ENCODE measurements at regions not wholly inside any gene's neighbourhood (a gene's known extent, or its start where the extent isn't known, plus 50 kb on each side); places are given as distances from the start of the nearest gene placed in this dataset.
A peak's percentile ranks its signal among the peaks of the same experiment; 100 is the strongest.
"Not testable (repeated sequence)": the region's sequence is repeated elsewhere in the genome, so short reads cannot be mapped to it uniquely, and the experiment has no call there.

GRCh38 chr5:13346401-13346800 lies 598.1 kb downstream of the DNAH5 start:
- no peak for DNase-seq (ENCODE audit: low read depth, low spot score)

- DNase-seq (ENCODE audit: low read depth, low spot score) = no peak
These were observed 605.4 kb downstream of the DNAH5 start for GRCh38 chr5:13339093-13339492.

GRCh38 chr5:13335026-13335425 lies 609.5 kb downstream of the DNAH5 start:
- DNase-seq (ENCODE audit: low read depth, low spot score) = not testable (repeated sequence)

- DNase-seq (ENCODE audit: low read depth, low spot score) = no peak
These were observed 612.9 kb downstream of the DNAH5 start for GRCh38 chr5:13331585-13331984.

GRCh38 chr5:13328316-13328715 lies 616.2 kb downstream of the DNAH5 start:
- DNase-seq (ENCODE audit: low read depth, low spot score) = peak; percentile 22

GRCh38 chr5:13325765-13326164 lies 618.7 kb downstream of the DNAH5 start:
- peak; percentile 46 for DNase-seq (ENCODE audit: low read depth, low spot score)

- DNase-seq (ENCODE audit: low read depth, low spot score) = no peak
These were observed 621.7 kb downstream of the DNAH5 start for GRCh38 chr5:13322769-13323168.

- no peak for DNase-seq (ENCODE audit: low read depth, low spot score)
These were observed 626.8 kb downstream of the DNAH5 start for GRCh38 chr5:13317654-13318053.

- DNase-seq (ENCODE audit: low read depth, low spot score) = peak; percentile 74
These were observed 628.3 kb downstream of the DNAH5 start for GRCh38 chr5:13316176-13316575.

GRCh38 chr5:13307480-13307879 lies 637.0 kb downstream of the DNAH5 start:
- DNase-seq (ENCODE audit: low read depth, low spot score) = no peak

GRCh38 chr5:13303445-13303844 lies 641.0 kb downstream of the DNAH5 start:
- no peak for DNase-seq (ENCODE audit: low read depth, low spot score)

GRCh38 chr5:13278811-13279210 lies 665.7 kb downstream of the DNAH5 start:
- DNase-seq (ENCODE audit: low read depth, low spot score) = peak; percentile 44

GRCh38 chr5:13278148-13278547 lies 666.3 kb downstream of the DNAH5 start:
- DNase-seq (ENCODE audit: low read depth, low spot score) = no peak

GRCh38 chr5:13276156-13276555 lies 668.3 kb downstream of the DNAH5 start:
- DNase-seq (ENCODE audit: low read depth, low spot score) = no peak

GRCh38 chr5:13263701-13264100 lies 680.8 kb downstream of the DNAH5 start:
- no peak for DNase-seq (ENCODE audit: low read depth, low spot score)

- DNase-seq (ENCODE audit: low read depth, low spot score) = no peak
These were observed 691.4 kb downstream of the DNAH5 start for GRCh38 chr5:13253111-13253510.

GRCh38 chr5:13252699-13253098 lies 691.8 kb downstream of the DNAH5 start:
- no peak for DNase-seq (ENCODE audit: low read depth, low spot score)

GRCh38 chr5:13251623-13252376 lies 692.7 kb downstream of the DNAH5 start:
- DNase-seq (ENCODE audit: low read depth, low spot score) = peak; percentile 10

- no peak for DNase-seq (ENCODE audit: low read depth, low spot score)
These were observed 693.8 kb downstream of the DNAH5 start for GRCh38 chr5:13250464-13251291.

- no peak for DNase-seq (ENCODE audit: low read depth, low spot score)
These were observed 694.6 kb downstream of the DNAH5 start for GRCh38 chr5:13249854-13250253.

- peak; percentile 28 for DNase-seq (ENCODE audit: low read depth, low spot score)
These were observed 696.2 kb downstream of the DNAH5 start for GRCh38 chr5:13248253-13248652.

GRCh38 chr5:13246053-13246452 lies 698.4 kb downstream of the DNAH5 start:
- no peak for DNase-seq (ENCODE audit: low read depth, low spot score)

- DNase-seq (ENCODE audit: low read depth, low spot score) = no peak
These were observed 700.3 kb downstream of the DNAH5 start for GRCh38 chr5:13244151-13244550.

Measured in astrocyte of the hippocampus (primary cell).